HUES6 (cell line): ENCODE measurements at regions not wholly inside any gene's neighbourhood (a gene's known extent, or its start where the extent isn't known, plus 50 kb on each side); places are given as distances from the start of the nearest gene placed in this dataset.

Experiments used
- H3K27ac ChIP-seq: 2 replicates; pipeline ENCODE4 v1.7.0; 2013; ENCODE audit warnings: low read depth, mild to moderate bottlenecking, low read length, inconsistent platforms
- H3K27me3 ChIP-seq: 2 replicates; pipeline ENCODE4 v1.6.1; 2013; ENCODE audit warnings: low read length; ENCODE audit not compliant: control insufficient read depth, insufficient read depth
- H3K36me3 ChIP-seq: 2 replicates; pipeline ENCODE4 v1.6.1; 2013; ENCODE audit warnings: low read length; ENCODE audit not compliant: control insufficient read depth, insufficient read depth
- H3K4me1 ChIP-seq: 2 replicates; pipeline ENCODE4 v1.6.1; 2013; ENCODE audit warnings: low read length; ENCODE audit not compliant: control insufficient read depth, insufficient read depth
- H3K4me3 ChIP-seq: 2 replicates; pipeline ENCODE4 v1.5.1; 2013; ENCODE audit warnings: low read depth, low read length
- H3K9ac ChIP-seq: one replicate; pipeline ENCODE4 v1.6.1; 2013; ENCODE audit warnings: mild to moderate bottlenecking, low read length
- H3K9me3 ChIP-seq: 2 replicates; pipeline ENCODE4 v1.6.1; 2013; ENCODE audit warnings: low read depth, low read length; ENCODE audit not compliant: control insufficient read depth, insufficient read depth

- H3K9me3 ChIP-seq: no peaks in the 10 kb centered on the region
- H3K9ac ChIP-seq: no peak overlapping the region
- no peaks in the 10 kb centered on the region for H3K27me3 ChIP-seq
- H3K4me1 ChIP-seq: no peaks in the 10 kb centered on the region
- no peaks in the 10 kb centered on the region for H3K36me3 ChIP-seq
- H3K27ac ChIP-seq: no peak overlapping the region
- no peak overlapping the region for H3K4me3 ChIP-seq
Measured at GRCh38 chr7:108686494-108686893, 116.8 kb downstream of the DNAJB9 start.

- Histone ChIP-seq H3K9me3 (no peaks in the 10 kb centered on the region), H3K4me1 (no peaks in the 10 kb centered on the region), H3K36me3 (no peaks in the 10 kb centered on the region), H3K27me3 (no peaks in the 10 kb centered on the region), H3K27ac (no peak overlapping the region), H3K4me3 (no peak overlapping the region), H3K9ac (no peak overlapping the region)
Measured at GRCh38 chr7:108697254-108697653, 127.6 kb downstream of the DNAJB9 start.

- Histone ChIP-seq H3K36me3 (no peaks in the 10 kb centered on the region), H3K4me3 (no peak overlapping the region), H3K4me1 (no peaks in the 10 kb centered on the region), H3K27ac (no peak overlapping the region), H3K9ac (no peak overlapping the region), H3K9me3 (no peaks in the 10 kb centered on the region), H3K27me3 (no peaks in the 10 kb centered on the region)
Measured at GRCh38 chr7:108711611-108712010, 141.9 kb downstream of the DNAJB9 start.

- H3K4me1 ChIP-seq: no peaks in the 10 kb centered on the region
- no peak overlapping the region for H3K27ac ChIP-seq
- no peaks in the 10 kb centered on the region for H3K36me3 ChIP-seq
- H3K9me3 ChIP-seq: no peaks in the 10 kb centered on the region
- H3K4me3 ChIP-seq: no peak overlapping the region
- H3K9ac ChIP-seq: no peak overlapping the region
- H3K27me3 ChIP-seq: no peaks in the 10 kb centered on the region
Measured at GRCh38 chr7:108716783-108717182, 147.1 kb downstream of the DNAJB9 start.

GRCh38 chr7:108717781-108718180 is 148.1 kb downstream of the DNAJB9 start:
- no peaks in the 10 kb centered on the region for H3K4me1 ChIP-seq
- no peaks in the 10 kb centered on the region for H3K36me3 ChIP-seq
- no peak overlapping the region for H3K9ac ChIP-seq
- H3K4me3 ChIP-seq: no peak overlapping the region
- no peaks in the 10 kb centered on the region for H3K9me3 ChIP-seq
- H3K27ac ChIP-seq: no peak overlapping the region
- H3K27me3 ChIP-seq: no peaks in the 10 kb centered on the region

GRCh38 chr7:108719631-108720030 is 150.0 kb downstream of the DNAJB9 start:
- Histone ChIP-seq H3K4me3 (no peak overlapping the region), H3K4me1 (no peaks in the 10 kb centered on the region), H3K27ac (no peak overlapping the region), H3K27me3 (no peaks in the 10 kb centered on the region), H3K36me3 (no peaks in the 10 kb centered on the region), H3K9me3 (no peaks in the 10 kb centered on the region), H3K9ac (no peak overlapping the region)

DNA sequence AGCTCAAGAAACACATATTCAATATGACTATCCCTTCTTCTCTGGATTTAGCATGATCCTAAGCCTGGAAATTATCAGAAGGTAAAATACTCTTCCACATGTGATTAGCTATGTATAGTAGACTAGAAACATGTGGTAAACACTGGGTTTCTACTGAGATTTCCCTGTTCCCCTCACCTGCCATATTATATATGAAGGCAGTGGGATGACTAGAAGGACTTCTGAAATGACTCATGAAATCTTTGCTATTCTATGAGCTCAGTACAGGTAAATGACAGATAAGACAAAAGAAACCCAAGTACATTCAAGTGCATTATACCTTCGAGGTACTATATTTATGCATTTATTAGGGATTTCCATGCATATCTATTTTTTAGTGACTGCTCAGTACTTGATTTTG is 152.9 kb downstream of the DNAJB9 start:
- no peak overlapping the region for H3K4me3 ChIP-seq
- H3K9me3 ChIP-seq: no peaks in the 10 kb centered on the region
- H3K27me3 ChIP-seq: no peaks in the 10 kb centered on the region
- H3K4me1 ChIP-seq: no peaks in the 10 kb centered on the region
- no peak overlapping the region for H3K27ac ChIP-seq
- H3K9ac ChIP-seq: no peak overlapping the region
- no peaks in the 10 kb centered on the region for H3K36me3 ChIP-seq

GRCh38 chr7:108723381-108723814 is 153.7 kb downstream of the DNAJB9 start:
- Histone ChIP-seq H3K27ac (no peak overlapping the region), H3K9ac (no peak overlapping the region), H3K36me3 (no peaks in the 10 kb centered on the region), H3K27me3 (no peaks in the 10 kb centered on the region), H3K9me3 (no peaks in the 10 kb centered on the region), H3K4me3 (no peak overlapping the region), H3K4me1 (no peaks in the 10 kb centered on the region)

DNA sequence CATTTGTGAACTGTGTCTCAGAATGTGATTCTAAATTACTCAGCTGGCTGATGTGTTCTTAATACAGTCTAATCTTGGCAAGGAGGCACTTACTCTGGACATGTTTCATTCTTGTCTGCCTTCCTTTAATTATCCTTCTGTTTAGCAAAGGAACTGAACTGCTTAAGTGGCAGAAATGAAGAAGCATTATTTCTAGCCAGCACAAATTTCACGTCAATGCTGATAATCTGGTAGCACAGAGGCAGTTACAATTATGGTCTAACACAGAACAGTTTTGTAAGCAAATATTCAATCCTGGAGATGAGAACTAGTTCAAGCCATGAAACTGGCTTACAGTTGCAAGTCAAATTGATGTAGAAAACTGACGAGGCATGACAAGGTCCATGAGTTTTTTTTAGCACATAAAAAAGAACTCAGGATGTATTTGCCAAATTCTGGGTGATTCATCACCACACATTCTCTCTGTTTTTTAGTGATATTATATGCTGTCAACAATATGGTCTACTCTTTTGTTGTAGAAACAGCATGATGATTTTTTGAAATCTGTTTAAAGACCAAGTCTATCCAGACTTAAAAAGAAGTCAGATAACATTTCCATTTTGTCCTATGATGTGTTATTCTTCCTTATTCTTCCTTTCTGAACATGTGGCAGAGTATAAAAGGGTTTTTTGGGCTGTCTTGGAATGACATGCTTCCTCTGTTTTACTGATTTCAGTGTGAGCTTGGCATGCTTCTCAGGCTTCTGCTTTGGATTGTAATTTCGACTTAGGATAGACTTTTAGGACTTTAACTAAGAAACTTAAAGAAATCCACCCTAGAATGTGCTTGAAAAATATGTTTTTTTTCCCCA is 154.8 kb downstream of the DNAJB9 start:
- Histone ChIP-seq H3K36me3 (no peaks in the 10 kb centered on the region), H3K4me1 (no peaks in the 10 kb centered on the region), H3K27ac (no peak overlapping the region), H3K9me3 (no peaks in the 10 kb centered on the region), H3K27me3 (no peaks in the 10 kb centered on the region), H3K4me3 (no peak overlapping the region), H3K9ac (no peak overlapping the region)

- no peak overlapping the region for H3K27ac ChIP-seq
- H3K36me3 ChIP-seq: no peaks in the 10 kb centered on the region
- no peak overlapping the region for H3K4me3 ChIP-seq
- no peaks in the 10 kb centered on the region for H3K9me3 ChIP-seq
- no peak overlapping the region for H3K9ac ChIP-seq
- no peaks in the 10 kb centered on the region for H3K27me3 ChIP-seq
- peaks cover 4% of the 10 kb centered on the region; the same call in 1 of the 2 replicates for H3K4me1 ChIP-seq
Measured at GRCh38 chr7:108735814-108736213, 166.1 kb downstream of the DNAJB9 start.

GRCh38 chr7:108736221-108736891 is 166.7 kb downstream of the DNAJB9 start:
- no peaks in the 10 kb centered on the region for H3K9me3 ChIP-seq
- peaks cover 4% of the 10 kb centered on the region; the same call in 1 of the 2 replicates for H3K4me1 ChIP-seq
- H3K36me3 ChIP-seq: no peaks in the 10 kb centered on the region
- H3K27me3 ChIP-seq: no peaks in the 10 kb centered on the region
- H3K4me3 ChIP-seq: no peak overlapping the region
- no peak overlapping the region for H3K27ac ChIP-seq
- no peak overlapping the region for H3K9ac ChIP-seq
